Liver (tissue), 3 donors: ENCODE measurements at regions not wholly inside any gene's neighbourhood (a gene's known extent, or its start where the extent isn't known, plus 50 kb on each side); places are given as distances from the start of the nearest gene placed in this dataset.

ENCODE experiments used
- TAF1 ChIP-seq: conservative IDR thresholded peaks from 2 replicates; pipeline ENCODE4 v1.6.1; 2016; ENCODE audit warnings: antibody characterized with exemption, mild to moderate bottlenecking
- TF ChIP-seq, protein P1 (sequence below): fragments of 150-350 bp; IDR thresholded peaks from 2 replicates; pipeline ENCODE4 v1.5.1; 2017; ENCODE audit warnings: improper control_type of control experiment, low read depth, low read length; ENCODE audit not compliant: missing input control
- donor health status: healthy.
- donor health status: healthy.

DNA sequence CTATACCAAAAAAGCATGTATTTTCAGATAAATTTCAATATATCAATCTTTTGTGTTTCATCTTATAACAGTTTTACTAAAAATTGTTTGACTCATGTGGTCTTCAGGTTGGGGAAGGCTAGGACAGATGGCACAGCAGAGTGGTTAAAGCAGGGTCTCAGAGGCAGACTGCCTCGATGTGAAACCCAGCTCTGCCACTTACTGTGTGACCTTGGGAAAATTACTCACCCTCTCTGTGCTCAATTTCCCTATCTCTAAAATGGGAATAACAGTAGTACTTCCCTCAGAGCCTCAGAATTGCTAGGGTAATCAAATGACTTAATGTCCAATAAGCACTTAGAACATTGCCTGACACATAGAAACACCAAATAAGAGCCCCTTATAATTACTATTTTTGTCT lies 262.1 kb upstream of the FMN2 start:
- TF ChIP-seq, protein P1, sequence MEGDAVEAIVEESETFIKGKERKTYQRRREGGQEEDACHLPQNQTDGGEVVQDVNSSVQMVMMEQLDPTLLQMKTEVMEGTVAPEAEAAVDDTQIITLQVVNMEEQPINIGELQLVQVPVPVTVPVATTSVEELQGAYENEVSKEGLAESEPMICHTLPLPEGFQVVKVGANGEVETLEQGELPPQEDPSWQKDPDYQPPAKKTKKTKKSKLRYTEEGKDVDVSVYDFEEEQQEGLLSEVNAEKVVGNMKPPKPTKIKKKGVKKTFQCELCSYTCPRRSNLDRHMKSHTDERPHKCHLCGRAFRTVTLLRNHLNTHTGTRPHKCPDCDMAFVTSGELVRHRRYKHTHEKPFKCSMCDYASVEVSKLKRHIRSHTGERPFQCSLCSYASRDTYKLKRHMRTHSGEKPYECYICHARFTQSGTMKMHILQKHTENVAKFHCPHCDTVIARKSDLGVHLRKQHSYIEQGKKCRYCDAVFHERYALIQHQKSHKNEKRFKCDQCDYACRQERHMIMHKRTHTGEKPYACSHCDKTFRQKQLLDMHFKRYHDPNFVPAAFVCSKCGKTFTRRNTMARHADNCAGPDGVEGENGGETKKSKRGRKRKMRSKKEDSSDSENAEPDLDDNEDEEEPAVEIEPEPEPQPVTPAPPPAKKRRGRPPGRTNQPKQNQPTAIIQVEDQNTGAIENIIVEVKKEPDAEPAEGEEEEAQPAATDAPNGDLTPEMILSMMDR, result no peak
- no peak for TF ChIP-seq TAF1
